Right hindlimb (tissue), 1 donor: ENCODE measurements at regions not wholly inside any gene's neighbourhood (a gene's known extent, or its start where the extent isn't known, plus 50 kb on each side); places are given as distances from the start of the nearest gene placed in this dataset.

Source experiments
- DNase-seq: peaks from one replicate; pipeline ENCODE4 v3.0.0-alpha.2; 2018

GRCh38 chr1:2890221-2890850 is 88.8 kb upstream of the TTC34 start:
- no peak for DNase-seq

- DNase-seq: no peak
Measured at GRCh38 chr1:2891923-2892448, 90.5 kb upstream of the TTC34 start.

GRCh38 chr1:2893473-2894120 is 92.1 kb upstream of the TTC34 start:
- DNase-seq: no peak

GRCh38 chr1:2894381-2895041 is 93.0 kb upstream of the TTC34 start:
- no peak for DNase-seq

GRCh38 chr1:2896824-2897223 is 95.3 kb upstream of the TTC34 start:
- no peak for DNase-seq

GRCh38 chr1:2903226-2903625 is 101.7 kb upstream of the TTC34 start:
- no peak for DNase-seq

- DNase-seq: no peak
Measured at GRCh38 chr1:2904191-2904590, 102.7 kb upstream of the TTC34 start.

GRCh38 chr1:2905356-2905755 is 103.9 kb upstream of the TTC34 start:
- no peak for DNase-seq

GRCh38 chr1:2906085-2906484 is 104.6 kb upstream of the TTC34 start:
- peak; percentile 49 for DNase-seq

- DNase-seq: no peak
Measured at GRCh38 chr1:2906620-2907019, 105.1 kb upstream of the TTC34 start.

GRCh38 chr1:2907051-2907450 is 105.6 kb upstream of the TTC34 start:
- no peak for DNase-seq

- no peak for DNase-seq
Measured at GRCh38 chr1:2908081-2908480, 106.6 kb upstream of the TTC34 start.

- DNase-seq: no peak
Measured at GRCh38 chr1:2908561-2908960, 107.1 kb upstream of the TTC34 start.

GRCh38 chr1:2909797-2910196 is 108.3 kb upstream of the TTC34 start:
- DNase-seq: no peak

- no peak for DNase-seq
Measured at GRCh38 chr1:2910211-2910610, 108.7 kb upstream of the TTC34 start.

- no peak for DNase-seq
Measured at GRCh38 chr1:2911421-2912178, 109.7 kb upstream of the ACTRT2 start.

- DNase-seq: no peak
Measured at GRCh38 chr1:2912424-2913061, 108.7 kb upstream of the ACTRT2 start.

- no peak for DNase-seq
Measured at GRCh38 chr1:2913091-2913490, 108.2 kb upstream of the ACTRT2 start.

GRCh38 chr1:2914702-2915101 is 106.6 kb upstream of the ACTRT2 start:
- DNase-seq: no peak

GRCh38 chr1:2916153-2916552 is 105.1 kb upstream of the ACTRT2 start:
- DNase-seq: no peak

GRCh38 chr1:2916706-2917105 is 104.6 kb upstream of the ACTRT2 start:
- DNase-seq: no peak

- DNase-seq: no peak
Measured at GRCh38 chr1:2917284-2917683, 104.0 kb upstream of the ACTRT2 start.

- no peak for DNase-seq
Measured at GRCh38 chr1:2918441-2918840, 102.8 kb upstream of the ACTRT2 start.
